ENCODE measurements at regions not wholly inside any gene's neighbourhood (a gene's known extent, or its start where the extent isn't known, plus 50 kb on each side); places are given as distances from the start of the nearest gene placed in this dataset.

DNA sequence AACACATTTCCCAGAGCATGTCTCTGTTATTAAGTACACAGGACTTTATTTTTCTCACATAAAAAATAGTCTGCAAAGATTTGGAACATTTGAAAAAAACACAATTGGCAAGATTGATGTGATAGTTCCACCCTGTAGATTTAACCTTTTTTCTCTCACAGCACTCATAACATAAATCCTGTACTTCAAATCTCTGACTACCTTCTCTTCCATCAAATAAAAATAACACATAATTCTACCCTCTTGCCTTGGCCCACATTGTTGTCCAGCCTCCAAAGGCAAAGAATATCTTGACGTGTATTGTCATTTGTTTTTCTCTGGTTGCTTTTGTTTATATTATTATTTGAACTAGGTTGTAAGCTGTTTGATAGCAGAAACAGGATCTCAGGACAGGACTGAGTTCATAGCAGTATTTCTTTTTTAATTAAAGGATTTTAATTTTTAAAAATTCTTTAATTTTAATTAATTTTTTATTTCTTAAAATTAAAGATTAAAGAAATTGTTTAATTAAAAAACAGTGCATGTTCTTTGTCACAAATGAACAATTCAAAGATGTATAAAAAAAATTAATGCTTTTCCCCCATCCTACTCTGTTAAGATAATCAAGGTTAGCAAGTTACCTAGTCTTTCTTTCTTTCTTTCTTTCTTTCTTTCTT lies 69.1 kb upstream of the PCSK1 start:
- H3K4me3 ChIP-seq (ENCODE audit: low read depth, low read length) = no peak overlapping the region
- no CpG with 5 or more reads among the region's 1 CpG for WGBS (ENCODE audit: extremely low coverage, insufficient coverage, insufficient read length)
- H3K4me1 ChIP-seq (ENCODE audit: control insufficient read depth in 1 of 2, insufficient read depth in 2 of 2, low read length in 2 of 2) = no peaks in the 10 kb centered on the region

DNA sequence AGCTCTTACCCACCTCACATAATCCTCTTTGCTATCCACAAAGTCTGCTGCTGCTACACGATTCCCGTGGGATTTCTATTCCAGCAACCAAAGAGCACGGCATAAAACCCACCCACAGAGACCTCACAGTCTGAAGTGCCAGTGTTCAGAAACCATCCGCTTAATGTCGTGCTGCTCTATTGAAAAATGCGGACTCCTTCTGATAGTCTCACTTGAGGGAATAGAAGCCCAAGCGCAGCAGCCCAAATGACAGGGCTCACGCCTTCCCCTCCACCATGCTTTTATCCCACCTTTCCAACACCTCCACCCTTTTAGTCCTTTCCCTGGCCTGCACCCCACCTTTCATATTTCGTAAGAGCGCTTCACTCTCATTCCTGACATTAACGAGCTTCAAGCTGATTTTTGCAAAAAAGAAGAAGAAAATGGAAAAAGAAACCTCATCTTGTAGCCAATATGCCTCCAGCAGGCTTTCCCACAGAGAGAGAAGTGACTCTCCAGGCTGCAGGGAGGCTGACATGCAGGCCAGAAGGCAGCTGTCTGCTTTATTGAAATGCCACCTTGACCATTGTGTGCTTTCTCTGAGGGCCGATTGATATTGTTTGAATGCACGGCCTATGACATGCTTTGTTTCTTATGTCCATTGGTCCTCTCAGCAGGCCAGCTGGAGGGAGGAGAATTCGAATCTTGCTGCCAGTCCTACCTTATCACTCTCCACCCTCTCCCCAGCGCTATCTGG lies 70.6 kb upstream of the PCSK1 start:
- no peak overlapping the region for H3K27ac ChIP-seq (ENCODE audit: low read depth, low read length)
- no peak overlapping the region for H4K91ac ChIP-seq (ENCODE audit: low read depth, low read length)
- H2BK12ac ChIP-seq (ENCODE audit: low read length) = no peak overlapping the region
- H3K27me3 ChIP-seq (ENCODE audit: insufficient read depth, low read length) = no peaks in the 10 kb centered on the region
- no peak overlapping the region for H3K4me3 ChIP-seq (ENCODE audit: low read depth, low read length)
- H3K36me3 ChIP-seq (ENCODE audit: control insufficient read depth in 1 of 2, insufficient read depth in 2 of 2, low read length in 2 of 2) = no peaks in the 10 kb centered on the region
- no peak overlapping the region for H4K12ac ChIP-seq (ENCODE audit: low read depth, low read length)
- no peak overlapping the region for H3K4ac ChIP-seq (ENCODE audit: low read depth, low read length)
- no peak overlapping the region for H3K4me2 ChIP-seq (ENCODE audit: low read length)
- no peaks in the 10 kb centered on the region for H3K79me2 ChIP-seq (ENCODE audit: control insufficient read depth, insufficient read depth, low read length, poor library complexity)
- no peak overlapping the region for H2AK5ac ChIP-seq (ENCODE audit: low read length)
- no peaks in the 10 kb centered on the region for H3K79me1 ChIP-seq (ENCODE audit: low read length)
- no peaks in the 10 kb centered on the region for H3K4me1 ChIP-seq (ENCODE audit: control insufficient read depth in 1 of 2, insufficient read depth in 2 of 2, low read length in 2 of 2)
- H3K14ac ChIP-seq (ENCODE audit: low read length) = no peak overlapping the region
- H3K9ac ChIP-seq (ENCODE audit: low read length) = no peak overlapping the region
- no CpG with 5 or more reads among the region's 15 CpGs for WGBS (ENCODE audit: extremely low coverage, insufficient coverage, insufficient read length)
- no peak for DNase-seq
- no peak overlapping the region for H2BK120ac ChIP-seq (ENCODE audit: insufficient read depth, low read length, poor library complexity)
- no peak overlapping the region for H3K18ac ChIP-seq (ENCODE audit: low read length)
- H3K9me3 ChIP-seq (ENCODE audit: insufficient read depth, low read depth, low read length) = no peaks in the 10 kb centered on the region
- no peak overlapping the region for H2AFZ ChIP-seq (ENCODE audit: insufficient read depth, low read length, poor library complexity)
- H2BK5ac ChIP-seq (ENCODE audit: low read depth, low read length, poor library complexity) = no peak overlapping the region
- H3K23ac ChIP-seq (ENCODE audit: low read length) = no peak overlapping the region
- H4K8ac ChIP-seq (ENCODE audit: low read depth, low read length) = no peak overlapping the region

More for the DNA sequence above, 69.1 kb upstream of the PCSK1 start:
- Histone ChIP-seq H2AK5ac (ENCODE audit: low read length) (no peak overlapping the region), H2BK12ac (ENCODE audit: low read length) (no peak overlapping the region), H2BK120ac (ENCODE audit: insufficient read depth, low read length, poor library complexity) (no peak overlapping the region), H2BK5ac (ENCODE audit: low read depth, low read length, poor library complexity) (no peak overlapping the region), H3K18ac (ENCODE audit: low read length) (no peak overlapping the region), H4K8ac (ENCODE audit: low read depth, low read length) (no peak overlapping the region), H3K79me1 (ENCODE audit: low read length) (no peaks in the 10 kb centered on the region), H3K27ac (ENCODE audit: low read depth, low read length) (no peak overlapping the region), H3K4ac (ENCODE audit: low read depth, low read length) (no peak overlapping the region), H3K36me3 (ENCODE audit: control insufficient read depth in 1 of 2, insufficient read depth in 2 of 2, low read length in 2 of 2) (no peaks in the 10 kb centered on the region), H3K4me2 (ENCODE audit: low read length) (no peak overlapping the region), H3K14ac (ENCODE audit: low read length) (no peak overlapping the region), H2AFZ (ENCODE audit: insufficient read depth, low read length, poor library complexity) (no peak overlapping the region), H3K79me2 (ENCODE audit: control insufficient read depth, insufficient read depth, low read length, poor library complexity) (no peaks in the 10 kb centered on the region), H4K12ac (ENCODE audit: low read depth, low read length) (no peak overlapping the region), H3K9ac (ENCODE audit: low read length) (no peak overlapping the region), H4K91ac (ENCODE audit: low read depth, low read length) (no peak overlapping the region), H3K23ac (ENCODE audit: low read length) (no peak overlapping the region), H3K27me3 (ENCODE audit: insufficient read depth, low read length) (no peaks in the 10 kb centered on the region), H3K9me3 (ENCODE audit: insufficient read depth, low read depth, low read length) (no peaks in the 10 kb centered on the region)
- DNase-seq = no peak

- H2BK5ac ChIP-seq (ENCODE audit: low read depth, low read length, poor library complexity) = no peak overlapping the region
- no peaks in the 10 kb centered on the region for H3K79me2 ChIP-seq (ENCODE audit: control insufficient read depth, insufficient read depth, low read length, poor library complexity)
- no peak overlapping the region for H2BK12ac ChIP-seq (ENCODE audit: low read length)
- H3K14ac ChIP-seq (ENCODE audit: low read length) = no peak overlapping the region
- H4K8ac ChIP-seq (ENCODE audit: low read depth, low read length) = no peak overlapping the region
- no peak overlapping the region for H2AK5ac ChIP-seq (ENCODE audit: low read length)
- H3K36me3 ChIP-seq (ENCODE audit: control insufficient read depth in 1 of 2, insufficient read depth in 2 of 2, low read length in 2 of 2) = no peaks in the 10 kb centered on the region
- H4K91ac ChIP-seq (ENCODE audit: low read depth, low read length) = no peak overlapping the region
- no peaks in the 10 kb centered on the region for H3K79me1 ChIP-seq (ENCODE audit: low read length)
- H4K12ac ChIP-seq (ENCODE audit: low read depth, low read length) = no peak overlapping the region
- no peaks in the 10 kb centered on the region for H3K4me1 ChIP-seq (ENCODE audit: control insufficient read depth in 1 of 2, insufficient read depth in 2 of 2, low read length in 2 of 2)
- no peak overlapping the region for H3K23ac ChIP-seq (ENCODE audit: low read length)
- H3K9ac ChIP-seq (ENCODE audit: low read length) = no peak overlapping the region
- no peak for DNase-seq
- no peak overlapping the region for H3K27ac ChIP-seq (ENCODE audit: low read depth, low read length)
- no peak overlapping the region for H2BK120ac ChIP-seq (ENCODE audit: insufficient read depth, low read length, poor library complexity)
- H3K4me2 ChIP-seq (ENCODE audit: low read length) = no peak overlapping the region
- H3K4me3 ChIP-seq (ENCODE audit: low read depth, low read length) = no peak overlapping the region
- no CpG with 5 or more reads among the region's 1 CpG for WGBS (ENCODE audit: extremely low coverage, insufficient coverage, insufficient read length)
- H2AFZ ChIP-seq (ENCODE audit: insufficient read depth, low read length, poor library complexity) = no peak overlapping the region
- no peaks in the 10 kb centered on the region for H3K9me3 ChIP-seq (ENCODE audit: insufficient read depth, low read depth, low read length)
- no peak overlapping the region for H3K18ac ChIP-seq (ENCODE audit: low read length)
- H3K27me3 ChIP-seq (ENCODE audit: insufficient read depth, low read length) = no peaks in the 10 kb centered on the region
- no peak overlapping the region for H3K4ac ChIP-seq (ENCODE audit: low read depth, low read length)
Measured at GRCh38 chr5:96506376-96506775, 73.3 kb upstream of the PCSK1 start.

DNA sequence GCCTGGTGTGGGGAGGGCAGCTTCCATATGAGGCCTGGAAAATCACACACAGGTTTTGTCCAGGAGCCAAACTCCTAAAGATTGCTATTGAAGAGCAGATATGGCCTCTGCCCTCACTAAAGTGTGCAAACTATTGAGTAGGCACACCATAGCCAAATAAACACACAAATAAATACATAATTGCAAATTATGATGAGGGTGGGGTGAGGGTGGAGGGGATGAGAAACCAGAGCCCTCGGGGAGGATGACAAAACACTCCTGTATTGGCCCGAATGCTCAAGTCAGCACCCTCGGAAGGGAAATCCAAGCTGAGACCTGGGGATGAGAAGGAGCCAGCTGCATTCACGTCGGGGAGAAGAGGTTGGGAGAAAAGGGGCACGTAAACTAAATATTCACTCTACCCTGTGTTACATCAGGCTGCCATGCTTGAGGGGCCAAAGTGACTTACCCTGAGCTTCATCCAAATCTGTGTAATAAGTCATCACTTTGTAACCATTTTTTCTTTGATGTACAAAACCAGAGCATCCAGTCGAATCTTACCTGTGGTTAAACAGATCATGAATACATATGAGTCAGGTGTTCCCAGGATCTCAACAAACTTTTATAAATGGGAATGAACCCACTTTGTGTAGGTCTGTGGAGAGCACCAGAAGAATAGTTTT lies 73.9 kb upstream of the PCSK1 start:
- Histone ChIP-seq H3K79me1 (ENCODE audit: low read length) (no peaks in the 10 kb centered on the region), H3K27ac (ENCODE audit: low read depth, low read length) (no peak overlapping the region), H2BK120ac (ENCODE audit: insufficient read depth, low read length, poor library complexity) (no peak overlapping the region), H3K14ac (ENCODE audit: low read length) (no peak overlapping the region), H2BK5ac (ENCODE audit: low read depth, low read length, poor library complexity) (no peak overlapping the region), H3K18ac (ENCODE audit: low read length) (no peak overlapping the region), H3K9me3 (ENCODE audit: insufficient read depth, low read depth, low read length) (no peaks in the 10 kb centered on the region), H3K4me2 (ENCODE audit: low read length) (no peak overlapping the region), H2BK12ac (ENCODE audit: low read length) (no peak overlapping the region), H3K36me3 (ENCODE audit: control insufficient read depth in 1 of 2, insufficient read depth in 2 of 2, low read length in 2 of 2) (no peaks in the 10 kb centered on the region), H3K9ac (ENCODE audit: low read length) (no peak overlapping the region), H3K4me3 (ENCODE audit: low read depth, low read length) (no peak overlapping the region), H3K23ac (ENCODE audit: low read length) (no peak overlapping the region), H3K4ac (ENCODE audit: low read depth, low read length) (no peak overlapping the region), H2AK5ac (ENCODE audit: low read length) (no peak overlapping the region), H4K8ac (ENCODE audit: low read depth, low read length) (no peak overlapping the region), H3K4me1 (ENCODE audit: control insufficient read depth in 1 of 2, insufficient read depth in 2 of 2, low read length in 2 of 2) (no peaks in the 10 kb centered on the region), H2AFZ (ENCODE audit: insufficient read depth, low read length, poor library complexity) (no peak overlapping the region), H4K91ac (ENCODE audit: low read depth, low read length) (no peak overlapping the region), H3K27me3 (ENCODE audit: insufficient read depth, low read length) (no peaks in the 10 kb centered on the region), H3K79me2 (ENCODE audit: control insufficient read depth, insufficient read depth, low read length, poor library complexity) (no peaks in the 10 kb centered on the region), H4K12ac (ENCODE audit: low read depth, low read length) (no peak overlapping the region)
- DNase-seq = no peak
- WGBS (ENCODE audit: extremely low coverage, insufficient coverage, insufficient read length) = no CpG with 5 or more reads among the region's 7 CpGs
